Duodenal mucosa (tissue), 2 donors: ENCODE measurements at regions not wholly inside any gene's neighbourhood (a gene's known extent, or its start where the extent isn't known, plus 50 kb on each side); places are given as distances from the start of the nearest gene placed in this dataset.

Source experiments
- H3K27ac ChIP-seq: one replicate; pipeline ENCODE4 v1.7.0; 2013; ENCODE audit warnings: low read depth, low read length
- H3K27me3 ChIP-seq, 2 donors: one replicate each; pipeline ENCODE4 v1.7.0; 2013; ENCODE audit warnings: low read length in 2 of 2, control low read depth in 1 of 2; ENCODE audit not compliant: insufficient read depth in 2 of 2, control insufficient read depth in 1 of 2
- H3K36me3 ChIP-seq, 2 donors: one replicate each; pipeline ENCODE4 v1.7.0; 2013; ENCODE audit warnings: low read length in 2 of 2, control low read depth in 1 of 2; ENCODE audit not compliant: insufficient read depth in 2 of 2, control insufficient read depth in 1 of 2
- H3K4me1 ChIP-seq, 2 donors: one replicate each; pipeline ENCODE4 v1.7.0; 2013; ENCODE audit warnings: low read length in 2 of 2, control low read depth in 1 of 2; ENCODE audit not compliant: insufficient read depth in 2 of 2, control insufficient read depth in 1 of 2
- H3K4me3 ChIP-seq, 2 donors: one replicate each; pipeline ENCODE4 v1.7.0; 2013; ENCODE audit warnings: low read length in 2 of 2, low read depth in 1 of 2
- H3K9ac ChIP-seq, 2 donors: one replicate each; pipeline ENCODE4 v1.7.0; 2013; ENCODE audit warnings: low read length in 2 of 2, low read depth in 1 of 2
- H3K9me3 ChIP-seq, 2 donors: one replicate each; pipeline ENCODE4 v1.7.0; 2013; ENCODE audit warnings: low read length in 2 of 2, control low read depth in 1 of 2; ENCODE audit not compliant: control insufficient read depth in 1 of 2

GRCh38 chr2:204272610-204273287 is 272.5 kb upstream of the PARD3B start:
- Histone ChIP-seq H3K4me1 (no peaks in the 10 kb centered on the region), H3K9me3 (no peaks in the 10 kb centered on the region), H3K27ac (no peak overlapping the region), H3K27me3 (no peaks in the 10 kb centered on the region), H3K4me3 (no peak overlapping the region), H3K9ac (no peak overlapping the region), H3K36me3 (no peaks in the 10 kb centered on the region)

- H3K4me3 ChIP-seq = no peak overlapping the region
- H3K27ac ChIP-seq = no peak overlapping the region
- no peaks in the 10 kb centered on the region for H3K36me3 ChIP-seq
- no peaks in the 10 kb centered on the region for H3K4me1 ChIP-seq
- H3K27me3 ChIP-seq = no peaks in the 10 kb centered on the region
- no peak overlapping the region for H3K9ac ChIP-seq
- H3K9me3 ChIP-seq = no peaks in the 10 kb centered on the region
Measured at GRCh38 chr2:204274429-204274828, 270.8 kb upstream of the PARD3B start.

- Histone ChIP-seq H3K9me3 (no peaks in the 10 kb centered on the region), H3K27me3 (no peaks in the 10 kb centered on the region), H3K4me1 (no peaks in the 10 kb centered on the region), H3K36me3 (no peaks in the 10 kb centered on the region), H3K27ac (no peak overlapping the region), H3K4me3 (no peak overlapping the region), H3K9ac (no peak overlapping the region)
Measured at GRCh38 chr2:204274991-204275390, 270.3 kb upstream of the PARD3B start.

- H3K27ac ChIP-seq = no peak overlapping the region
- no peak overlapping the region for H3K9ac ChIP-seq
- H3K36me3 ChIP-seq = no peaks in the 10 kb centered on the region
- H3K4me3 ChIP-seq = no peak overlapping the region
- no peaks in the 10 kb centered on the region for H3K9me3 ChIP-seq
- H3K27me3 ChIP-seq = no peaks in the 10 kb centered on the region
- peaks cover 0 to 5% of the 10 kb centered on the region in 2 donors for H3K4me1 ChIP-seq
Measured at GRCh38 chr2:204277226-204277625, 268.0 kb upstream of the PARD3B start.

GRCh38 chr2:204278454-204278853 is 266.8 kb upstream of the PARD3B start:
- Histone ChIP-seq H3K27ac (no peak overlapping the region), H3K9me3 (no peaks in the 10 kb centered on the region), H3K4me1 (peaks cover 0 to 8% of the 10 kb centered on the region in 2 donors), H3K9ac (no peak overlapping the region), H3K27me3 (no peaks in the 10 kb centered on the region), H3K36me3 (no peaks in the 10 kb centered on the region), H3K4me3 (no peak overlapping the region)

GRCh38 chr2:204279819-204280218 is 265.5 kb upstream of the PARD3B start:
- H3K4me3 ChIP-seq = no peak overlapping the region
- H3K36me3 ChIP-seq = no peaks in the 10 kb centered on the region
- H3K9ac ChIP-seq = no peak overlapping the region
- H3K9me3 ChIP-seq = no peaks in the 10 kb centered on the region
- H3K27ac ChIP-seq = no peak overlapping the region
- no peaks in the 10 kb centered on the region for H3K27me3 ChIP-seq
- peaks cover 0 to 8% of the 10 kb centered on the region in 2 donors for H3K4me1 ChIP-seq

- no peaks in the 10 kb centered on the region for H3K9me3 ChIP-seq
- no peak overlapping the region for H3K9ac ChIP-seq
- peaks cover 0 to 8% of the 10 kb centered on the region in 2 donors for H3K4me1 ChIP-seq
- no peaks in the 10 kb centered on the region for H3K36me3 ChIP-seq
- no peaks in the 10 kb centered on the region for H3K27me3 ChIP-seq
- no peak overlapping the region for H3K4me3 ChIP-seq
- H3K27ac ChIP-seq = no peak overlapping the region
Measured at GRCh38 chr2:204280262-204280668, 265.0 kb upstream of the PARD3B start.

GRCh38 chr2:204282081-204282480 is 263.2 kb upstream of the PARD3B start:
- Histone ChIP-seq H3K4me1 (peaks cover 0 to 8% of the 10 kb centered on the region in 2 donors), H3K36me3 (no peaks in the 10 kb centered on the region), H3K4me3 (no peak overlapping the region), H3K9ac (no peak overlapping the region), H3K27me3 (no peaks in the 10 kb centered on the region), H3K9me3 (no peaks in the 10 kb centered on the region), H3K27ac (no peak overlapping the region)

GRCh38 chr2:204282525-204282924 is 262.8 kb upstream of the PARD3B start:
- H3K27me3 ChIP-seq = no peaks in the 10 kb centered on the region
- H3K9ac ChIP-seq = no peak overlapping the region

GRCh38 chr2:204289066-204289465 is 256.2 kb upstream of the PARD3B start:
- Histone ChIP-seq H3K36me3 (no peaks in the 10 kb centered on the region), H3K27ac (no peak overlapping the region), H3K4me1 (no peaks in the 10 kb centered on the region), H3K9me3 (no peaks in the 10 kb centered on the region), H3K9ac (no peak overlapping the region), H3K27me3 (no peaks in the 10 kb centered on the region), H3K4me3 (no peak overlapping the region)

More at GRCh38 chr2:204282525-204282924, 262.8 kb upstream of the PARD3B start:
- H3K4me3 ChIP-seq = no peak overlapping the region
- H3K27ac ChIP-seq = no peak overlapping the region
- H3K36me3 ChIP-seq = no peaks in the 10 kb centered on the region
- H3K9me3 ChIP-seq = no peaks in the 10 kb centered on the region
- H3K4me1 ChIP-seq = peaks cover 0 to 8% of the 10 kb centered on the region in 2 donors
